SU-DHL-6 (cell line): ENCODE measurements at regions not wholly inside any gene's neighbourhood (a gene's known extent, or its start where the extent isn't known, plus 50 kb on each side); places are given as distances from the start of the nearest gene placed in this dataset.

ENCODE experiments used
- CTCF ChIP-seq: fragments of 200-600 bp; sonication (generic); IDR thresholded peaks from one replicate; pipeline ENCODE4 v1.5.1; 2017; ENCODE audit warnings: antibody characterized with exemption, mild to moderate bottlenecking, low read length, moderate library complexity; ENCODE audit not compliant: insufficient read depth, poor library complexity, severe bottlenecking
- EZH2phosphoT487 ChIP-seq: fragments of 200-600 bp; sonication (generic), shearing (Covaris generic); conservative IDR thresholded peaks from 2 replicates; pipeline ENCODE4 v1.6.1; 2018; ENCODE audit warnings: mild to moderate bottlenecking, antibody characterized with exemption, low read length, moderate library complexity, mixed read lengths

DNA sequence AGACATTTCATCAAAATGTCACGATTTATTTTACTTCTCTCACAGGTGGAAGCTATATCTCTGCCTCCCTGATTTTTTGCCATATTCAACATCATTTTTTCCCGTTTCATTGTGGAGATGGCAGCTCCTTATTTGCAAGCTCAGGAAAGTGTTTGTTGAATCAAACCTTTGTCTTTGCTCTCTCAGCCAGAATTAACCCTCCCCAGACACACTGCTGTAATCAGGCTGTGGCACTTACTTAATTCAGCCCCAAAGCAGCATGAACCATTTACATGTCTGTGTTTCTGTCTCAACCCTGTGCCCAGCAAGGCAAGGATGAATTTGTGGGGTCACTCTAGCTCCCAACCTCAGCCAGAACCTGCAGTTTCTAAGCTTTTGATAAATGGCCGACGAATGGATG is 397.2 kb downstream of the TCERG1L start:
- TF ChIP-seq CTCF (no peak), EZH2phosphoT487 (no peak)
